WTC11 (cell line): ENCODE measurements at regions not wholly inside any gene's neighbourhood (a gene's known extent, or its start where the extent isn't known, plus 50 kb on each side); places are given as distances from the start of the nearest gene placed in this dataset.

Experiments
- ATAC-seq: fragments of 200-7000 bp; cut with Tn5 transposase; 2 replicates; pipeline ENCODE4 v1.10.0; 2021; ENCODE audit warnings: mild to moderate bottlenecking, moderate library complexity
- CTCF ChIA-PET: fragments of 300-600 bp; sonication (Branson Sonifier 250); formaldehyde crosslinking; loops from one replicate; lab custom pipeline; 2021; ENCODE audit warnings: antibody characterized with exemption; lab: Charles Lee
- POLR2A ChIA-PET: fragments of 350-600 bp; sonication (Branson Sonifier 250); formaldehyde crosslinking; loops from one replicate; lab custom pipeline; 2021; ENCODE audit warnings: antibody characterized with exemption; lab: Charles Lee
- DNase-seq: peaks from one replicate; pipeline ENCODE4 v3.0.0; 2021; ENCODE audit warnings: low spot score
- H3K27ac Mint-ChIP-seq: 2 replicates; pipeline ENCODE4 v1.8.0; 2021; ENCODE audit warnings: mixed read lengths
- H3K27me3 Mint-ChIP-seq: 2 replicates; pipeline ENCODE4 v1.8.0; 2021; ENCODE audit warnings: low read depth, mild to moderate bottlenecking, moderate library complexity, mixed read lengths
- H3K36me3 Mint-ChIP-seq: 2 replicates; pipeline ENCODE4 v1.8.0; 2021; ENCODE audit warnings: mixed read lengths
- H3K4me1 Mint-ChIP-seq: 2 replicates; pipeline ENCODE4 v1.8.0; 2022; ENCODE audit warnings: mixed read lengths
- H3K4me3 Mint-ChIP-seq: 2 replicates; pipeline ENCODE4 v1.8.0; 2021; ENCODE audit warnings: mild to moderate bottlenecking, moderate library complexity, mixed read lengths
- H3K9me3 Mint-ChIP-seq: 2 replicates; pipeline ENCODE4 v1.8.0; 2021; ENCODE audit warnings: mixed read lengths
- AFF4 ChIP-seq: sonication (generic); formaldehyde crosslinking; IDR thresholded peaks from 2 replicates; pipeline ENCODE4 v1.8.1; 2023; ENCODE audit warnings: mild to moderate bottlenecking, missing genetic modification reagents, borderline replicate concordance
- EMX1 ChIP-seq: fragments of 250-450 bp; sonication (Bioruptor Pico); IDR thresholded peaks from 2 replicates; pipeline ENCODE4 v1.8.0; 2021; ENCODE audit warnings: mild to moderate bottlenecking
- IRF2 ChIP-seq: sonication (generic); formaldehyde crosslinking; IDR thresholded peaks from 2 replicates; pipeline ENCODE4 v1.8.0; 2022; ENCODE audit warnings: low read depth, missing genetic modification reagents, borderline replicate concordance
- MXD4 ChIP-seq: fragments of 250-450 bp; sonication (Bioruptor Pico); IDR thresholded peaks from 2 replicates; pipeline ENCODE4 v1.8.0; 2021; ENCODE audit warnings: mild to moderate bottlenecking, moderate library complexity, borderline replicate concordance
- NFYB ChIP-seq: sonication (generic); formaldehyde crosslinking; conservative IDR thresholded peaks from 2 replicates; pipeline ENCODE4 v1.8.0; 2022; ENCODE audit warnings: low read depth, missing genetic modification reagents
- NR1H2 ChIP-seq: sonication (generic); formaldehyde crosslinking; IDR thresholded peaks from 2 replicates; pipeline ENCODE4 v1.9.0; 2021; ENCODE audit warnings: mild to moderate bottlenecking, moderate library complexity, missing genetic modification reagents
- PRRX2 ChIP-seq: fragments of 250-450 bp; sonication (Bioruptor Pico); IDR thresholded peaks from 2 replicates; pipeline ENCODE4 v1.8.0; 2021; ENCODE audit warnings: mild to moderate bottlenecking
- RELA ChIP-seq: sonication (generic); formaldehyde crosslinking; IDR thresholded peaks from 2 replicates; pipeline ENCODE4 v1.8.1; 2022; ENCODE audit warnings: missing genetic modification reagents, mild to moderate bottlenecking, borderline replicate concordance
- TCF7 ChIP-seq: sonication (generic); formaldehyde crosslinking; IDR thresholded peaks from 2 replicates; pipeline ENCODE4 v1.8.0; 2022; ENCODE audit warnings: mild to moderate bottlenecking, low read depth, missing genetic modification reagents, moderate library complexity
- TEAD1 ChIP-seq: sonication (generic); formaldehyde crosslinking; IDR thresholded peaks from 2 replicates; pipeline ENCODE4 v1.8.0; 2022; ENCODE audit warnings: mild to moderate bottlenecking, missing genetic modification reagents
- USF2 ChIP-seq: sonication (generic); formaldehyde crosslinking; IDR thresholded peaks from 2 replicates; pipeline ENCODE4 v1.8.1; 2023; ENCODE audit warnings: mild to moderate bottlenecking, missing genetic modification reagents, moderate library complexity
- ZNF138 ChIP-seq: sonication (generic); formaldehyde crosslinking; conservative IDR thresholded peaks from 2 replicates; pipeline ENCODE4 v1.8.1; 2022; ENCODE audit warnings: mild to moderate bottlenecking, moderate library complexity, missing genetic modification reagents
- ZNF219 ChIP-seq: sonication (generic); formaldehyde crosslinking; IDR thresholded peaks from 2 replicates; pipeline ENCODE4 v1.8.0; 2023; ENCODE audit warnings: missing genetic modification reagents, mild to moderate bottlenecking, borderline replicate concordance
- ZNF263 ChIP-seq: sonication (generic); formaldehyde crosslinking; IDR thresholded peaks from 2 replicates; pipeline ENCODE4 v1.8.1; 2022; ENCODE audit warnings: low read depth, mild to moderate bottlenecking, moderate library complexity, missing genetic modification reagents
- ZNF317 ChIP-seq: sonication (generic); formaldehyde crosslinking; IDR thresholded peaks from 2 replicates; pipeline ENCODE4 v1.8.1; 2023; ENCODE audit warnings: low read depth, mild to moderate bottlenecking, moderate library complexity, missing genetic modification reagents, borderline replicate concordance
- TF ChIP-seq, protein P1 (sequence below): sonication (generic); formaldehyde crosslinking; IDR thresholded peaks from 2 replicates; pipeline ENCODE4 v1.8.1; 2023; ENCODE audit warnings: mild to moderate bottlenecking, moderate library complexity, missing genetic modification reagents
- TF ChIP-seq, protein P2 (sequence below): sonication (generic); formaldehyde crosslinking; IDR thresholded peaks from 2 replicates; pipeline ENCODE4 v1.8.0; 2022; ENCODE audit warnings: missing genetic modification reagents
- TF ChIP-seq, protein P3 (sequence below): fragments of 250-450 bp; sonication (Bioruptor Pico); IDR thresholded peaks from 2 replicates; pipeline ENCODE4 v2.1.2; 2022; ENCODE audit warnings: mild to moderate bottlenecking, moderate library complexity

DNA sequence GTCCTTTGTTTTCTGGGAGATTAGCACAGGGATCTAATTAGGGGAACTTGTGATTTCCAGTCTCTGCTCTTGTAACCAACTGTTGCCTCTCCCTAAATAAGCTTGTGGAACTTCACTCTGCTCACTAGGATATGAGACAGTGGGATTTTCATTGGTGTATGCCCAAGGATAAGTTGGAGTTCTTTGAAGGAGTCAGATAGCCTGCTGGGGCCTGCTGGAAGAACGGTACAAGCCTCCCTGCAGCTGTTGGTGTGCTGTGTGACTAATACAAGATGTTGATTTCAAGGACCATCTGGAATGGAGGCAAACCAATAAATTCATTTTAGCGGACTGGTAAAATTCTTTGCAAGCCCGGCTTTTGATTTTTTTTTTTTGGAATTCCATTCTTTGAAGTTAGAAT is 167.0 kb downstream of the AASDH start:
- ATAC-seq, result no peak
- Mint-ChIP-seq H3K36me3 (peaks cover 26% of the 10 kb centered on the region), H3K9me3 (peaks cover 23% of the 10 kb centered on the region), H3K4me1 (peaks cover 43% of the 10 kb centered on the region), H3K27me3 (peaks cover 3% of the 10 kb centered on the region; the same call in 1 of the 2 replicates), H3K27ac (no peak overlapping the region), H3K4me3 (no peak overlapping the region)
- DNase-seq, result no peak
- ChIA-PET POLR2A (no interaction called here), CTCF (interaction anchor here (0.6 kb wide), 1 partner anchor 80 kb away, joined by 3 read pairs; no protein-coding TSS in a partner anchor)
- TF ChIP-seq, protein P1, sequence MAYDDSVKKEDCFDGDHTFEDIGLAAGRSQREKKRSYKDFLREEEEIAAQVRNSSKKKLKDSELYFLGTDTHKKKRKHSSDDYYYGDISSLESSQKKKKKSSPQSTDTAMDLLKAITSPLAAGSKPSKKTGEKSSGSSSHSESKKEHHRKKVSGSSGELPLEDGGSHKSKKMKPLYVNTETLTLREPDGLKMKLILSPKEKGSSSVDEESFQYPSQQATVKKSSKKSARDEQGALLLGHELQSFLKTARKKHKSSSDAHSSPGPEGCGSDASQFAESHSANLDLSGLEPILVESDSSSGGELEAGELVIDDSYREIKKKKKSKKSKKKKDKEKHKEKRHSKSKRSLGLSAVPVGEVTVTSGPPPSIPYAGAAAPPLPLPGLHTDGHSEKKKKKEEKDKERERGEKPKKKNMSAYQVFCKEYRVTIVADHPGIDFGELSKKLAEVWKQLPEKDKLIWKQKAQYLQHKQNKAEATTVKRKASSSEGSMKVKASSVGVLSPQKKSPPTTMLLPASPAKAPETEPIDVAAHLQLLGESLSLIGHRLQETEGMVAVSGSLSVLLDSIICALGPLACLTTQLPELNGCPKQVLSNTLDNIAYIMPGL, result no peak
- no peak for TF ChIP-seq NFYB (CRISPR knock-in tag)
- no peak for TF ChIP-seq TCF7
- no peak for TF ChIP-seq TEAD1 (CRISPR knock-in tag)
- TF ChIP-seq, protein P2, sequence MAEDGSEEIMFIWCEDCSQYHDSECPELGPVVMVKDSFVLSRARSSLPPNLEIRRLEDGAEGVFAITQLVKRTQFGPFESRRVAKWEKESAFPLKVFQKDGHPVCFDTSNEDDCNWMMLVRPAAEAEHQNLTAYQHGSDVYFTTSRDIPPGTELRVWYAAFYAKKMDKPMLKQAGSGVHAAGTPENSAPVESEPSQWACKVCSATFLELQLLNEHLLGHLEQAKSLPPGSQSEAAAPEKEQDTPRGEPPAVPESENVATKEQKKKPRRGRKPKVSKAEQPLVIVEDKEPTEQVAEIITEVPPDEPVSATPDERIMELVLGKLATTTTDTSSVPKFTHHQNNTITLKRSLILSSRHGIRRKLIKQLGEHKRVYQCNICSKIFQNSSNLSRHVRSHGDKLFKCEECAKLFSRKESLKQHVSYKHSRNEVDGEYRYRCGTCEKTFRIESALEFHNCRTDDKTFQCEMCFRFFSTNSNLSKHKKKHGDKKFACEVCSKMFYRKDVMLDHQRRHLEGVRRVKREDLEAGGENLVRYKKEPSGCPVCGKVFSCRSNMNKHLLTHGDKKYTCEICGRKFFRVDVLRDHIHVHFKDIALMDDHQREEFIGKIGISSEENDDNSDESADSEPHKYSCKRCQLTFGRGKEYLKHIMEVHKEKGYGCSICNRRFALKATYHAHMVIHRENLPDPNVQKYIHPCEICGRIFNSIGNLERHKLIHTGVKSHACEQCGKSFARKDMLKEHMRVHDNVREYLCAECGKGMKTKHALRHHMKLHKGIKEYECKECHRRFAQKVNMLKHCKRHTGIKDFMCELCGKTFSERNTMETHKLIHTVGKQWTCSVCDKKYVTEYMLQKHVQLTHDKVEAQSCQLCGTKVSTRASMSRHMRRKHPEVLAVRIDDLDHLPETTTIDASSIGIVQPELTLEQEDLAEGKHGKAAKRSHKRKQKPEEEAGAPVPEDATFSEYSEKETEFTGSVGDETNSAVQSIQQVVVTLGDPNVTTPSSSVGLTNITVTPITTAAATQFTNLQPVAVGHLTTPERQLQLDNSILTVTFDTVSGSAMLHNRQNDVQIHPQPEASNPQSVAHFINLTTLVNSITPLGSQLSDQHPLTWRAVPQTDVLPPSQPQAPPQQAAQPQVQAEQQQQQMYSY (CRISPR knock-in tag), result no peak
- TF ChIP-seq IRF2 (CRISPR knock-in tag), result no peak
- no peak for TF ChIP-seq MXD4 (CRISPR knock-in tag)
- TF ChIP-seq NR1H2, result no peak
- TF ChIP-seq, protein P3, sequence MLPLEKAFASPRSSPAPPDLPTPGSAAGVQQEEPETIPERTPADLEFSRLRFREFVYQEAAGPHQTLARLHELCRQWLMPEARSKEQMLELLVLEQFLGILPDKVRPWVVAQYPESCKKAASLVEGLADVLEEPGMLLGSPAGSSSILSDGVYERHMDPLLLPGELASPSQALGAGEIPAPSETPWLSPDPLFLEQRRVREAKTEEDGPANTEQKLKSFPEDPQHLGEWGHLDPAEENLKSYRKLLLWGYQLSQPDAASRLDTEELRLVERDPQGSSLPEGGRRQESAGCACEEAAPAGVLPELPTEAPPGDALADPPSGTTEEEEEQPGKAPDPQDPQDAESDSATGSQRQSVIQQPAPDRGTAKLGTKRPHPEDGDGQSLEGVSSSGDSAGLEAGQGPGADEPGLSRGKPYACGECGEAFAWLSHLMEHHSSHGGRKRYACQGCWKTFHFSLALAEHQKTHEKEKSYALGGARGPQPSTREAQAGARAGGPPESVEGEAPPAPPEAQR (CRISPR knock-in tag), result no peak
- no peak for TF ChIP-seq ZNF263
- TF ChIP-seq AFF4, result no peak
- TF ChIP-seq RELA, result no peak
- no peak for TF ChIP-seq ZNF138 (CRISPR knock-in tag)
- TF ChIP-seq ZNF317 (CRISPR knock-in tag), result no peak
- no peak for TF ChIP-seq ZNF219 (CRISPR knock-in tag)
- TF ChIP-seq USF2, result no peak
- no peak for TF ChIP-seq EMX1 (CRISPR knock-in tag)
- no peak for TF ChIP-seq PRRX2 (CRISPR knock-in tag)
